Panc1 (cell line): ENCODE measurements at regions not wholly inside any gene's neighbourhood (a gene's known extent, or its start where the extent isn't known, plus 50 kb on each side); places are given as distances from the start of the nearest gene placed in this dataset.

Experiments used
- ATAC-seq: fragments of 200-7000 bp; cut with Tn5 transposase; 2 replicates; pipeline ENCODE4 v1.9.1; 2020; ENCODE audit warnings: mild to moderate bottlenecking, moderate library complexity
- BruUV-seq: library from RNA; stranded (reverse); fragments of 400-500 nt; replicated peaks from 2 replicates; lab custom pipeline; 2021; lab: Mats Ljungman, UMichigan
- CTCF ChIA-PET: fragments of 300-600 bp; sonication (Branson Sonifier 250); formaldehyde crosslinking; loops from one replicate; lab custom pipeline; 2022; ENCODE audit warnings: antibody characterized with exemption; lab: Charles Lee
- POLR2A ChIA-PET: fragments of 300-600 bp; sonication (Branson Sonifier 250); formaldehyde crosslinking; loops from one replicate; lab custom pipeline; 2022; ENCODE audit warnings: antibody characterized with exemption; lab: Charles Lee
- DNase-seq: peaks from one replicate; pipeline ENCODE4 v3.0.0-alpha.2; 2010; ENCODE audit warnings: low read depth, low spot score
- H3K27ac ChIP-seq: 2 replicates; pipeline ENCODE4 v1.5.1; 2011; ENCODE audit warnings: mild to moderate bottlenecking, low read length, inconsistent platforms
- H3K27me3 ChIP-seq: fragments of 200-500 bp; sonication (Bioruptor generic); 2 replicates; pipeline ENCODE4 v1.6.0; 2014; ENCODE audit warnings: low read length, inconsistent platforms; ENCODE audit not compliant: control insufficient read depth, insufficient read depth
- H3K36me3 ChIP-seq: fragments of 200-500 bp; sonication (Bioruptor generic); 2 replicates; pipeline ENCODE4 v1.5.1; 2014; ENCODE audit warnings: inconsistent platforms, mild to moderate bottlenecking, low read length, moderate library complexity; ENCODE audit not compliant: control insufficient read depth, insufficient read depth
- H3K4me1 ChIP-seq: 2 replicates; pipeline ENCODE4 v1.5.1; 2011; ENCODE audit warnings: inconsistent platforms, mild to moderate bottlenecking, low read length, moderate library complexity; ENCODE audit not compliant: control insufficient read depth, insufficient read depth
- H3K4me3 ChIP-seq, 2 experiments: 2 replicates each; pipeline ENCODE4 v1.5.1; 2011 to 2012; ENCODE audit warnings: low read depth in 2 of 2, low read length in 2 of 2, mild to moderate bottlenecking in 2 of 2, inconsistent platforms in 1 of 2, moderate library complexity in 1 of 2
- H3K9me3 ChIP-seq: fragments of 200-500 bp; sonication (Bioruptor generic); 2 replicates; pipeline ENCODE4 v1.5.1; 2014; ENCODE audit warnings: low read depth, mild to moderate bottlenecking, inconsistent platforms, low read length, moderate library complexity; ENCODE audit not compliant: control insufficient read depth, insufficient read depth
- CTCF ChIP-seq: fragments of 450-650 bp; IDR thresholded peaks from 2 replicates; pipeline ENCODE4 v1.5.1; 2017; ENCODE audit warnings: mild to moderate bottlenecking
- POLR2AphosphoS5 ChIP-seq: IDR thresholded peaks from 2 replicates; pipeline ENCODE4 v1.6.1; 2012; ENCODE audit warnings: mild to moderate bottlenecking, low read depth, low read length, moderate library complexity
- REST ChIP-seq, 2 experiments: IDR thresholded peaks; 2 replicates each; pipeline ENCODE4 v1.6.1; 2011 to 2012; ENCODE audit warnings: low read depth in 2 of 2, control low read depth in 1 of 2, low read length in 1 of 2, mild to moderate bottlenecking in 1 of 2, moderate library complexity in 1 of 2; ENCODE audit not compliant: insufficient read depth in 1 of 2
- SIN3A ChIP-seq: IDR thresholded peaks from 2 replicates; pipeline ENCODE4 v1.6.1; 2012; ENCODE audit warnings: low read depth, mild to moderate bottlenecking, low read length, moderate library complexity, borderline replicate concordance; ENCODE audit not compliant: insufficient read depth
- TCF7L2 ChIP-seq: IDR thresholded peaks from 2 replicates; pipeline ENCODE4 v1.6.1; 2011; ENCODE audit warnings: mild to moderate bottlenecking, low read depth, low read length, inconsistent platforms
- in situ Hi-C: cut with HindIII; loops from 2 replicates; pipeline ENCODE4 v1.10.0; 2016; ENCODE audit warnings: low sequenced_read_pairs, low pct_unique_long_range_greater_than_20kb
- intact Hi-C: fragments of 100-400 bp; cut with micrococcal nuclease; formaldehyde crosslinking; loops from one replicate; pipeline ENCODE4 v1.10.0; 2022; ENCODE audit not compliant: unreplicated experiment

- in situ Hi-C loops = no loop called here
- no peaks in the 10 kb centered on the region for H3K4me1 ChIP-seq
- no peak for TF ChIP-seq CTCF
- no peak for TF ChIP-seq TCF7L2
- no peak for TF ChIP-seq POLR2AphosphoS5
- TF ChIP-seq REST (IDR thresholded peaks at IDR 0.05; ENCODE audit: insufficient read depth in 1 of 2, low read depth in 2 of 2, low read length in 1 of 2) = no peak
- no peak for TF ChIP-seq SIN3A
- no peak overlapping the region for H3K4me3 ChIP-seq
- no peaks in the 10 kb centered on the region; the same call in 1 of the 2 replicates for H3K27me3 ChIP-seq
- no TSS peak for BruUV-seq
- ChIA-PET CTCF (no interaction called here), POLR2A (no interaction called here)
- intact Hi-C loops = no loop called here
- ATAC-seq (no peak), DNase-seq (no peak)
- H3K9me3 ChIP-seq = no peaks in the 10 kb centered on the region
- no peaks in the 10 kb centered on the region for H3K36me3 ChIP-seq
- H3K27ac ChIP-seq = no peak overlapping the region
These were observed 251.1 kb upstream of the NFE2L3 start for GRCh38 chr7:25900877-25901276.

GRCh38 chr7:25901658-25902057 lies 250.3 kb upstream of the NFE2L3 start:
- BruUV-seq = no TSS peak
- H3K9me3 ChIP-seq = no peaks in the 10 kb centered on the region
- no peaks in the 10 kb centered on the region for H3K36me3 ChIP-seq
- in situ Hi-C loops (no loop called here), intact Hi-C loops (no loop called here)
- DNase-seq = no peak
- H3K4me1 ChIP-seq = no peaks in the 10 kb centered on the region
- ATAC-seq = no peak
- H3K27me3 ChIP-seq = no peaks in the 10 kb centered on the region
- CTCF ChIA-PET = interaction anchor here (0.6 kb wide), 1 partner anchor 489 kb away, joined by 5 read pairs; no protein-coding TSS in a partner anchor
- H3K27ac ChIP-seq = no peak overlapping the region
- POLR2A ChIA-PET = no interaction called here
- TF ChIP-seq CTCF (no peak), TCF7L2 (no peak), POLR2AphosphoS5 (no peak), SIN3A (no peak), REST (IDR thresholded peaks at IDR 0.05; ENCODE audit: insufficient read depth in 1 of 2, low read depth in 2 of 2, low read length in 1 of 2) (no peak)
- H3K4me3 ChIP-seq = no peak overlapping the region
